Stimulated activated CD4-positive, alpha-beta T cell treated with anti-CD3 and anti-CD28 coated beads, Interleukin-4, amount 100 ng/mL, for 48 hours (primary cell): ENCODE measurements at regions not wholly inside any gene's neighbourhood (a gene's known extent, or its start where the extent isn't known, plus 50 kb on each side); places are given as distances from the start of the nearest gene placed in this dataset.
A peak's percentile ranks its signal among the peaks of the same experiment; 100 is the strongest.
"Not testable (repeated sequence)": the region's sequence is repeated elsewhere in the genome, so short reads cannot be mapped to it uniquely, and the experiment has no call there.

Experiments
- DNase-seq, 2 donors: peaks; one replicate each; pipeline ENCODE4 v3.0.0-alpha.2; 2020; ENCODE audit warnings: low read depth in 2 of 2

DNA sequence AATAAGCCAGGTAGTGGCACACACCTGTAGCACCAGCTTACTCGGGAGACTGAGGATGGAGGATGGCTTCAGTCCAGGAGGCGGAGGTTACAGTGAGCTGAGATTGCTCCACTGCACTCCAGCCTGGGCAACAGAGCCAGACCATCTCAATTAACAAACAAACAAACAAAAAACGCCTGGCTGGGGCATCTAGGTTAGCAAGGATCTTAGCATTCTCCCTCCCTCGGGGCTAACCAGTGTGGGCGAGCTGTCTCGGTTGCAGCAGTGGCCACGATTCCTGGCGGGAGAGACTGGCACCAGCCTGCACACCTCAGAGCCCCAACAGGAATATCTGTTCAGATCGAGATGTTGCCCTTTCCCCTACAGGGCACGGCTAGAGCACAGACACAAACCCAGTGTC lies 91.3 kb upstream of the KCTD7 start:
- DNase-seq = no peak

DNA sequence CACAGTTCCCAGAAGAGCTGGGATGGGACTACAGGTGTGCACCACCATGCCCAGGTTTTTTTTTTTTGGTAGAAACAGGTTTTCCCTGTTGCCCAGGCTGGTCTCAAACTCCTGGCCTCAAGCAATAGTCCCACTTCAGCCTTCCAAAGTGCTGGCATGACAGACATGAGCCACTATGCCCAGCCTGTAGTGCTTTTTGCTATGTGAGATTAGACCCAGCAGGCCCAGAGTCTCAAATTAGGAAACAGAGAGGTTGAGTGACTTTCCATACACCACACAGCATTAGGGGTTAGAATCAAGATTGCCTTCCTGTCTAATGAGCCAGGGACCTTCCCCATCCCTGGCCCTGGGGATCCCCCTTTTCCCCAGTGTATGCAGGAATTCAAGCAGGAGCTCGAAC lies 90.8 kb upstream of the KCTD7 start:
- DNase-seq = no peak

DNA sequence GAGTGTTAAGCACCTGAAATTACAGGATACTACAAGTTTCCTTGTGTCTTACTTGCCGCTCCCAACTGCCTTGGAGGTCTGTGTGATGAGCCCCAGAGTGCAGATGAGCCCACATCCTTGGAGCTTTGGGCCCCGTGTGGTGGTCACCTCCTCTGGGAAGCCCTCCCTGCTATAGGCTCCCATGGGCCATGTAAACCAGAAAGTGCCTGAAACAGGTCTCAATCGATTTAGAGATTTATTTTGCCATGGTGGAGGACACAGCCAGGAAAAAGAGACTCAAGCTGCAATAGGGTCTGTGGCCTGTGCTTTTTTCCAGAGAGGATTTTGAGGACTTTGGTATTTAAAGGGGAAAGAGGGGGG lies 89.4 kb upstream of the KCTD7 start:
- DNase-seq = no peak

DNA sequence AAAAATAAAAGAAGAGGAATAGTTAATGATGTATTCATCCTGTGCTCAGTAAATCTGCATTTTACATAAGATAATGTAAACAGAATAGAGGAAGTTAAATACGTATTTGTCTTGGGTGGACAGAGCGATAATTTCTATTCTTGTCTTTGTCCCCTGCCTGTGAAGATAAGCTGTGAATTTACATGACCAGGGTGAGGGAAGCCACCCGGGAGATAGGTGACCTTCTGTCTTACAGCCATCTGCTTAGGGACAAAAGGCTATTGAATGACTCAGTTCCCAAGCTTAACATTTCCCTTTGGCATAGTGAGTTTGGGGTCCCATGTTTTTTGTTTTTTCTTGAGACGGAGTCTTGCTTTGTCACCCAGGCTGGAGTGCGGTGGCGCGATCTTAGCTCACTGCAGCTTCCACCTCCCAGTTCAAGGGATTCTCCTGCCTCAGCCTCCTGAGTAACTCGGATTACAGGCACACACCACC lies 88.7 kb upstream of the KCTD7 start:
- no peak for DNase-seq

DNA sequence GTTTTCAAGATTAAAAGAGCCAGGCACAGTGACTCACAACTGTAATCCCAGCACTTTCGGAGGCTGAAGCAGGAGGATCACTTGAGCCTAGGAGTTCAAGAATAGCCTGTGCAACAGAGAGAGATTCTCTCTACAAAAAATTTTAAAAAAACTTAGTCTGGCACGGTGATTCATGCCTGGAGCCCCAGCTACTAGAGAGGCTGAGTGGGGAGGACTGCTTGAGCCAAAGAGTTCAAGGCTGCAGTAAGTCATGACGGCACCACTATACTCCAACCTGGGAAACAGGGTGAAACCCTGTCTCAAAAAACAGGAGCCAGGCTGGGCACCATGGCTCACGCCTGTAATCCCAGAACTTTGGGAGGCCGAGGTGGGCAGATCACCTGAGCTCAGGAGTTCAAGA lies 86.6 kb upstream of the KCTD7 start:
- DNase-seq = no peak

DNA sequence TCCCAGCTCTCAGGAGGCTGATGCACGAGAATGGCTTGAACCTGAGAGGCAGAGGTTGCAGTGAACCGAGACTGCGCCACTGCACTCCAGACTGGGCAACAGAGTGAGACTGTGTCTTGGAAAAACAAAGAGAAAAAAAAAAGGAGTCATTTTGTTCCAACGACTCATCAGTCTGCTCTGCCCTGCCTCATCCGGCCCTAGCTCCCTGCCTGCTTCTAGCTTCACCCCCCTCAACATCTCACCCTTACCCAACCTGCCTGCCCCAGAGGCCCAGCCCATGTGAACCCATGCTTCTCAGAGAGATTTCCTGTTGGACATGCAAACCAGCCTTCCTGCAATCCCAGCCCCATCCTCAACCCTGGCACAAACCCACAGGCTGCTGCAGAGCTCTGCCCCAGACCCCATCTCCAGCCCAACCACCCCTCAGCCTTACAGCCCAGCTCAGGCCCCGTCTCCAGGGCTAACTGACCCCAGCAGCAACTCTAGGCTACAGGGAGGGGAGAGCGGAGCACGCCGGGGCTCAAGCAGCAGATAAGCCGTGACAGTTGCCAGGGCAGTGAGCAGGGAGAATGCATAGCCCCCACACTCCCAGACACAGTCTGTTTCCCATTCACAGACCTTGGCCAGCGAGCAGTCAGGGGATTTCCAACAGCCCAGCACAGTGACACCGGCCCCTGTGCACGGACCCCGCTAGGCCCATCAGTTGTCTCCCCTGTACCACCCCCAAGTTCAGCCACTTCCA lies 86.0 kb upstream of the KCTD7 start:
- DNase-seq = no peak

DNA sequence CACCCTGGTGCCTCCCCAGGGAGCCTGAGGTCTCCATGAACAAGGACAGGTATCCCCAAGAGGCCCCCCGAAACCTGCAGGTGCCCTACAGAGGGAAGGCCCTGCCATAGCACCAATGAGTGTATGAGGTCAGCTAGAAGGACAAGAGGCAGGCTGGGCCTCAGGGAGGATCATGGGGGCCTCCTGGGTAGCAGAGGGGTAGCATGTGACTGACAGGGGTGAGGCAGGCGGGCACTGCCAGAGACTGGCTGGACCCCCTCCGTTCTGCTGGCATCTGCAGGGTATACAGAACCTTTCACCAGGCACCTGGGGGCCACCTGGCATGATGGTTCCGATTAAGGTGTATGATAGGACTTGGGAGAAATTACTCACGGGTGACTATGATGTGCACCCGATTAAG lies 79.2 kb upstream of the KCTD7 start:
- DNase-seq = no peak

DNA sequence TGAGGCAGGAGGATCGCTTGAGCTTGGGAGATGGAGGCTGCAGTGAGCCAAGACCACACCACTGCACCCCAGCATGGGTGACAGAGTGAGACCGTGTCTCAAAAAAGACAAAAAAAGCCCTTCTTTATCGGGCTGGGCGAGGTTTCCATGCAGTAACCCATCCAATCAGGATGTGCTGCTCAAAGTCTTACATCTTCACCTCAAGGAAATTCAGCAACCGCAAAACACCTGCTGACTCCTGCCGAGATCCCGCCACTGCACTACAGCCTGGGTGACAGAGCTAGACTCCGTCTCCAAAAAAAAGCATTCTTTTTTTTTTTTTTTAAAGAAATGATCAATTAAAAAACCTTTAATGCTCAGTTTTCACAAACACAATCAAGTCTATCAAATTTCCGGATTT lies 75.7 kb upstream of the KCTD7 start:
- no peak for DNase-seq

DNA sequence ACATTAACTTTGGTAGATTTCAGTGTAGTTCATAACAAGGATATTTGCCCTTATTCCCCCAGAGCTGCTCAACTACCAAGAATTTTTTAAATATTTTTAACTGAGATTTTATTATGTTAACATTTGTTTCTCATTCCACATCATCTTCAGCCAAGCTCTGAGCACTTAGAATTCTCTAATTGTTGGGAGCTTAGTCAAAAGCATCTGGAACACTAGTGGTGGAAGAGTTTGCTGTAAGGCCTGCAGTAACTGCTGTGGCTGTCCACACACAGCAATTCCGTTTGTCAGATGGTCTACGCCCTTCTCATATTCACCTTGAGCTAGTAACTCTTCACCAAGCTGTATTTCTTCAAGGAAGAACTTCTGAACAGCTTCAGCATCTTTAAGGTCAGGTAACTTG lies 75.0 kb upstream of the KCTD7 start:
- DNase-seq = not testable (repeated sequence)

DNA sequence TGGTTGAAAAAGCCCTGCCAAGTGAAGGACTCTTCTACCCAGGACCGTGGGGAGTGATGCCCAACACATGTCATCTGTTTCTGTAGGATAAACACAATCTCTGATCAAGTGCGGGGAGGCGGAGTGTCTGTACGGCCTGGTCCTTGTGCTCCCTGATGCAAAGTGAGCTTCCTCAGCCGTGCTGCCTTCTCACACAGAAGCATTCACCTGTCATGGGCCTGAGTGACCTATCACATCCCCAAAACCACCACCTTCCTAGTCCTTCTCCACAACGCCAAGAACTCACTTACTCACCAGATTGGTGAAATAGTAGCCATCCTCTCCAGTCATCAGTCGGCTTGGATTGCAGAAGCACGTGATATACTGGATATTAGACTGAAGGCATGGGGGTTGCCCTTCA lies 74.4 kb upstream of the KCTD7 start:
- not testable (repeated sequence) for DNase-seq

DNA sequence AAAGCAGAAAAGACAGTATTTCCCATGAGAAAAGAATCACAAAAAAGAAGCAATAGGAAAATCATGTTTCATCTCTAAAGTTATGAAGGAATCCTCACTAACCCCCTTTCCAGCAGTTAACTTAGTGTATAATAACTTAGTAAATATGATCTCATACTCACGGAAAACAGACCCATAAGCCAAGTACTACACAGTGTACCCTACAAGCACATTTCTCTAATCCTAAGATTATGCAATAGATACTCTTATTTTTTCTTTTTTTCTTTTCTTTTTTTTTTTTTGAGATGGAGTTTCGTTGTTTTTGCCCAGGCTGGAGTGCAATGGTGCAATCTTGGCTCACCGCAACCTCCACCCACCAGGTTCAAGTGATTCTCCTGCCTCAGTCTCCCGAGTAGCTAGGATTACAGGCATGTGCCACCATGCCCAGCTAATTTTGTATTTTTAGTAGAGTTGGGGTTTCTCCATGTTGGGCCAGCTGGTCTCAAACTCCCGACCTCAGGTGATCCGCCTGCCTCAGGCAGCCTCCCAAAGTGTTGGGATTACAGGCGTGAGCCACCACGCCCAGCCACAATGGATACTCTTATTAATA lies 73.7 kb upstream of the KCTD7 start:
- DNase-seq = not testable (repeated sequence)

DNA sequence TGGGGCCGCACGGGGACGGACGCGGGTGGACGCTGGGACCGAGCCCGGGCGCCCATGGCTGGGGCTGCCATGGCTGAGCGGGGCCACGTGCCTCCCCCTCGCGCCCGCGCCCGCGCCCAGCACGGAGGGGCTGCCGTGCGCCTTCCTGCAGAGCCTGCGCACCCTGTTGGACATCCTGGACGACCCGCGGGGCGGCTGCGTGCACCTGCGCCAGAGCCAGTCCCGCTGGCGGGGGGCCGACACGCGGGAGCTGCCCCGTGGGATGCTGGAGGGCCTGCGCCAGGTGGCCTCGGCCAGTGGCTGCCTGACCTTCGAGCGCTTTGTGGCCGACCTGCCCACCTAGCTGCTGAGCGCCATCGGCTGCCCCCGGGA lies 72.5 kb upstream of the KCTD7 start:
- DNase-seq = no peak

DNA sequence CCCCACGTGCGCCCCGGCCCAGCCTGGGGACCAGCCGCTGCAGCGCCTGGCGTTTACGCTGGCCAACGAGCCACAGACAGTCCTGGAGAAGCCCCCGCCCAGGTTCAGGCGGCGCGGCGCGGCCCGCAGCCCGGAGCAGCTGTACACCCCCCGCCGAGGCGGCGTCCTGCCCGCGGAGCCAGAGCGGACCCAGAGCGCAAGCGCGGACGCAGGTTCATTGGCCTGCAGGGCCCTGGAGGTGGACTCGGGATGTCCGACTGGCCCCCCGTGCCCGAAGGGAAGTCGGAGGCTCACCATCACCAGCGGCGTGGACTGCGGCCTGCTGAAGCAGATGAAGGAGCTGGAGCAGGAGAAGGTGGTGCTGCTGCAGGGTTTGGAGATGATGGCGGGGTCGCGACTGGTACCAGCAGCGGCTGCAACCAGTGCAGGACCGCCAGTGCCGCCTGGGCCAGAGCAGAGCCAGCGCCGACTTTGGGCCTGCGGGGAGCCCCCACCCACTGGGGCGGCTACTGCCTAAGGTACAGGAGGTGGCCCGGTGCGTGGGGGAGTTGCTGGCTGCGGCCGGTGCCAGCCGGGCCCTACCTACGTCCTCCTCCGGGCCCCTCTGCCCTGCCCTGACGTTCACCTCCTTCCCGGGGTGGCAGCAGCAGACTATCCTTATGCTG lies 72.0 kb upstream of the KCTD7 start:
- no peak for DNase-seq

DNA sequence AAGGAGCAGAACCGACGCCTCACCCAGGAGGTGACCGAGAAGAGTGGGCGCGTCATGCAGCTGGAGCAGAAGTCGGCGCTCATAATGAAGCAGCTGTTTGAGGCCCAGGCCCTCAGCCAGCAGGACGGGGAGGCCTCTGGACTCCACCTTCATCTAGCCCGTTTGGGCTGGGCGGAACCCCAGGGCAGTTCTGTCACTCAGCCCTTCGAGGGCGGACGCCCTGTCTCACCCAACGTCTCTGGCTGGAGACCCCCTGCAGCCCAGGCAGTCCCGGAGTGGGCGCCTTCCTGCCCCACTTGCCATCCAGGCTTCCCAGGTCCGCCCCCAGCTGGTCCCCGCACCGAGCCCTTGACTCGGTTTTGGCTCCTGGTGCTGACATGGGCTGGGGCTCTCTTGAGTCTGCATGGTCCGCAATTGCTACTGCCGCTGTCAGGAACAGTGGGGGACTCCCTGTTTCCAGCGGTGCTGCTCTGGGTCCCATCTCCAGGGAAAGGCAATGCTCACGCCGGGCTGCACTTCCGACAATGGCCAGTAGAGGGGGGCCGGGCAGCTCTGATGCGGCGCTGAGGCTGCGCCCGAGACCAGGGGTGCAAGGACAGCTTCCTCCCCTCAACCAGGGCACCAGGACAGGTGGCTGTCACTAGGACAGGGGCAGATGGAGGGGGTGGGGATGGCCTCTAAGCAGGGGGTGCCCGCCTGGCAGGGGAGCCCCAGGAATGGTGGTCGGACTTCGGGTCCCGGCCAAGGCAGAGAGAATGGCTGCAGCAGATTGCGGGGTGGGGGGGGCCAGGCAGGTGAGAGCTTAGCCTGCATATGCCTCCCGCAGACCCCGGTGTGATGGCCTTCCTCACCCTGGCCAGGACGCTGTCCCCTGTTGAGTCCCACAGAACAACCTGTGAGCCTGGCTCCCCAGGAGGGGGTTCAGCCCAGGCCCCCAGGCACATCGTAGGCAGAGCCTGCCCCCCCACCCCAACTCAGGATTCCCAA lies 71.2 kb upstream of the KCTD7 start:
- peak; percentile 56 to 74 for DNase-seq

DNA sequence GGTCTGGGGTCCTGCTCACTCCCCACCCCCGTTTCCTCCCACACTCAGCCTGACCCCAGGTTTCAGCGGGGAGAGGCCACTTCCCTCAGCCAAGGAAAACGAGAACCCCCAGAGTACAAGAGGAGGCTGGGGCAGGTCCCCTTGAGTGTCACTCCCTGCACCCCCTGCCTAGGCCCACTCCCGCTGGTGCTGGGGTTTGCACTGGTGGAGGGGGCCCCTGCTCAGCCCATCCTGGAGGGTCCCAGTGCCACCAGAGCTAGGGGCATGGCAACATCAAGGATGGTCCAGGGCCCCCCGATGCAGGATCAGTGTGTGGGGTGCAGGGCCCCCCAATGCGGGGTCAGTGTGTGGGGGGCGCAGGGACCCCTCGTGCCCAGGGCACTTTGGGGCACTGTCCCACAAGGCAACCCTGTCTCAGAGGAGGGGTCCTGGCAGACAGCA lies 70.5 kb upstream of the KCTD7 start:
- no peak for DNase-seq

DNA sequence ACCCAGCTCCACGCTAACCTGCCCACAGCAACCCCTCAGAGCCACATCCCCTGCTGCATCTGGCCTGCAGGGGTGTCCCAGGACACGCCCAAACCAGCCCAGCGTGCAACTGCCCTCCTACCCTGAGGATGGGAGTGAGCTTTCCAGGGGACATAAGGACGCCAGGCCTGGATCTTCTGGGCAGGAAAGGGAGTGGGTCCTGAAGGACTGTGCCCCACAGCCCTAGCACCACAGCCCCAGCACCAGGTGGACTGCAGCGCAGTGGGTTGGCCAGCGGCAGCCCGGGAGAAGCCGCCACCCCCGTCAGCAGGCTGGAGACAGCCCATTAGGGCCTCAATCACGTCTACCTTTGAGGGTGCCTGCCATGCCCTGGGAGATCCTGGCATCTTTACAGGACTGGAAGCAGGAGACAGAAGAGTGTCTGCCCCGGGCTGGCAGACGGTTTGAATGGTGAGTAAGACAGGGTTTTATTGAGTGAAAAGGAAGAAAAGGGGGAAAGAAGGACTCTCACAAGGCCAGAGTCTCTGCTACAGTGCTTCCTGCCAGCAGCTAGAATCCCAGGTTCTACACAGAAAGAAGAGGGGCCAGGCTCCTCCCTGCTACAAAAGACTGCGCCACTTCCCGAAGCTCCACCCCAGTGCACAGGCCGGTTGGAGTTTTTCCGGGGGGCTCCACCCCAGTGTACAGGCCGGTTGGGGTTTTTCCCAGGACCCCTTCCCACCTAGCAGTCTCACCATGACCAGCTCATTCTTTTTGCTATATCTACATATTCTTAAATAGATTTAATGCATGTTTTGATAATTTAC lies 69.8 kb upstream of the KCTD7 start:
- no peak for DNase-seq

DNA sequence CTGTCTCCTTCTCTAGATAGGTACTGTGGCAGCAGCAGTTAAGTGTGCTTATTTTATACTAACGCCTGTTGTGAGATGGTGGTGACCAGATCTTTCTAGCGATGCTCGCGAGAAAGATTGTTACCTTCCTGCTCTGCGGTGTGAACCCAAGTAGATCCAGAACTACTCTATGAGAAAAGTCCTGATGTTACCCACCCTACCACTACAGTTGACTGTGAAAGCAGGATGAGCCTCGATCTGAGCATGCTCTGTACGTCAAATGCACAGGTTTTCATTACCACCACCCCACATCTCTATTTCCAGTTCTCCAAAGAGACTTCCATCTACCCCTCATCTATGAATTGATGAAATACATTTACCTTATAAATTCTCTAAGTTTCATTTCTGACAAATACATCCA lies 64.6 kb upstream of the KCTD7 start:
- DNase-seq = no peak

DNA sequence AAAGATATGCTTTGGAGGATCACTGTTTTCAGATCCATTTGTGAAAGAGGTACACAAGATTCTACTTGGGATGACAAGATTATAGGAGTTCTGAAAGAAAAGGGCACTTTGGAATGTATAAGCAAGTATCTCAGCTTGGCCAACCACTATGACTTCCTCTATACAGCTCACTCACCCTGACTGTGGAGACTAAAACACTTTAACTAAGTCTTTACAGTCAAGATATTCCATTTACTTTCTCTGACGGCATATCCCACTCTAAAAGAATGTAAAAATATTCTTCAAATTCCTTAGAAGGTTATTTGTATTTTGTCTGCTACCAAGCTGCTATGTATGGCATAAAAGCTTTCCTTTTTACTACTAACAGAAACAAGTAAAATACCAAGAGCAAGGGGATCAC lies 58.5 kb upstream of the KCTD7 start:
- DNase-seq = not testable (repeated sequence)

DNA sequence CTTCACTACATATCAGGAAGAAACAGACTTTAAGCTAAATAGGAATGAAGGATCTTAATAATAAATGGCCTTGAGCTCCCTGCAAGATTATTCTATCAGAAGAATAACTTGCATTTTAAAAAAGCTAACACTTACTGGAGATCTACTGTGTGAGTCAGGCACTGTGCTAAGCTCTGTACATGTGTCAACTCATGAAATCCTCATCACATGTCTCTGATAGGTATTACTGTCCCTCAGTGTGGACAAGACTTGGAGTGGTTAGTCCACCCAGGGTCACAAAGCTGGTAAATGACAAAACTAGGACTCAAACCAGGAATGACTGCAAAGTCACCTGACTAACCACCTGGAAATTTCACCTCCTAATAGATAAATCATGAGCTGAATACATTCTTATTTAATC lies 57.1 kb upstream of the KCTD7 start:
- DNase-seq = no peak

DNA sequence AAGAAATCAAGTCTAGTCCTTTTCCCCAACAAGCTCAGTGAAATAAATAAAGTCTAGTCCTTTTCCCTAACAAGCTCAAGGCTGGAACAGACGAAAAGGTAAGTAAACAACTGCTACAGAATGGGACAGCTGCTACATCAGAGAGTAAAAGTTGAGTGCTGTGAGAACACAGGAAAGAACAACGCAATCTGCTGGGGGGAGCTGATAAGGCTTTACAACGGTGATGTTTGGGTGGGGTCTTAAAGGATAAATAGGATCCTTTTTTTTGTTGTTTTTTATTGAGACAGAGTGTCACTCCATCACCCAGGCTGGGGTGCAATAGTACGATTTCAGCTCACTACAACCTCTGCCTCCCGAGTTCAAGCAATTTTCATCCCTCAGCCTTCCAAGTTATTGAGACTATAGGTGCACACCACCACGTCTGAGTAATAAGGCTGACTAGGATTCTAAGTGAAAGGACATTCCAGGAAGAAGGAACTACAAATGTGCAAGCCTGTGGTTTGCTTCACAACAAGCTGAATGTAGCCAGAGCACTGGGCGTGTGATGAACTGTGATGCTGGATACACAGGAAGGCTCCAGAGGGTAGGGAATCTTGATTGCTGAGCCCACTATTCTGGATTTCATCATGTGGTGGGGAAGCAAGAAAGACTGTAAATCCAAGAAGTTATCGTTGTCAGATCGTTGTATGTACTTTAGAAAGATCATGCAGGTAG lies 54.7 kb upstream of the KCTD7 start:
- DNase-seq = not testable (repeated sequence)
